ENCODE measurements at regions not wholly inside any gene's neighbourhood (a gene's known extent, or its start where the extent isn't known, plus 50 kb on each side); places are given as distances from the start of the nearest gene placed in this dataset.

DNA sequence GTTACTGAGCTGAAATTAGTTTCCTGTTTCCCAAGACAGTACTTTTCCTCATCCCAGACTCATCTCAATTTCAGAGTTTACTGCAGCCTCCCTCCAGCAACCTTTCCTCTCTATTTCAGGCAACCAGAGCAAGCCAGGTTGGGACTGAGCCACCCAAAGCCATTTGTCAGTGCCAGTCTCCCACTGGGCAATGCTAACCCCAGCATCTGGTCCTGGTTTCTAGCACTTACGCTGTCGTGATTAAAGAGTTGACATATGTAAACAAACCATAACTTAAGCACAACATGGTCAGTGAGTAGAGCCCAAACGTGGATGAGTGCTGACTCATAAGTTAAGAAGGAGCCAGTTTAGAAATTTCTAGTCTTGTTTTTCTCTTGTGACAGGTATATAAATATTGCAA lies 119.6 kb upstream of the BLID start:
- DNase-seq (ENCODE audit: low read depth in 2 of 2) = peak in 1 of 2 donors; percentile 54

DNA sequence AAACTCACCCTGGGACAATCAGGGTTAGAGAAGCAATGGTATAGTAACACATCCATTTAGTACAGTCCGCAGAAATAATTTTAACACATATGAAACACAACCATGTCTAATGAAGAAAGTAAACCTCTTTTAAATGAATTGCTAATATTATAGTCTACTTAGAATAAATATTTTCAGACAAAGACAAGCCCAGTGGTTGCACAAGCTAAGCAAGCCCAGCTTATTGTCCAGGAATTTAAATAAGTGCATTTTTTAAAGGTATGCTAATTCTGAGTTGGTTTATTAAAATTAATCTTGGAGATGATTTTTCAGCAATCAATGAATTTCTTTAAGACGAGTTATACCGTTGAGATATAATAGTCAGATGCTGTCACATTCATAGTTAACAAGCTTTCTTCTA lies 118.8 kb upstream of the BLID start:
- no peak for DNase-seq (ENCODE audit: low read depth in 2 of 2)

DNA sequence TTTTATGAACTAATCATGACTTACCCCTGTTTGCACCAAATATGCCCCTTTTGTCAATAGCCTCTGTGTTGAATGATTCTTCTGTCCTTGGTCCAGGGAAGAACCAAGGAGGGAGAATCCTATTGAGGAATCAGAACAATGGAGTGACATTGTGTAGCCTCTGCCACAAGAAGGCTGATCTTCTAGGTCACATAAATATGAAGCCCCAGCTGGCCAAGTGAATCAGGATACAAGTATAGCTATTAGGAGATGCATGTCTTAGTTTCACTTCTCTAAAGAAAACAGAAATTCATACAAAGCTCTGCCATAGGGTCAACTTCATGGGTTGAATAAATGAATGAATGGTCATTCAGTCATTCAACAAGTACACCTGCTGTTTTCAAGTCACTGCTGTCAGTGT lies 118.2 kb upstream of the BLID start:
- DNase-seq (ENCODE audit: low read depth in 2 of 2) = no peak

- no peak for DNase-seq (ENCODE audit: low read depth in 2 of 2)
These were observed 117.0 kb upstream of the BLID start for GRCh38 chr11:122232985-122233384.

GRCh38 chr11:122230385-122230755 lies 114.4 kb upstream of the BLID start:
- no peak for DNase-seq (ENCODE audit: low read depth in 2 of 2)

GRCh38 chr11:122229481-122230384 lies 113.7 kb upstream of the BLID start:
- peak; percentile 66 to 69 for DNase-seq (ENCODE audit: low read depth in 2 of 2)

- peak; percentile 56 to 73 for DNase-seq (ENCODE audit: low read depth in 2 of 2)
These were observed 113.1 kb upstream of the BLID start for GRCh38 chr11:122229078-122229477.

GRCh38 chr11:122226810-122227379 lies 110.9 kb upstream of the BLID start:
- DNase-seq (ENCODE audit: low read depth in 2 of 2) = peak in 1 of 2 donors; percentile 11

GRCh38 chr11:122224867-122225266 lies 108.9 kb upstream of the BLID start:
- no peak for DNase-seq (ENCODE audit: low read depth in 2 of 2)

DNA sequence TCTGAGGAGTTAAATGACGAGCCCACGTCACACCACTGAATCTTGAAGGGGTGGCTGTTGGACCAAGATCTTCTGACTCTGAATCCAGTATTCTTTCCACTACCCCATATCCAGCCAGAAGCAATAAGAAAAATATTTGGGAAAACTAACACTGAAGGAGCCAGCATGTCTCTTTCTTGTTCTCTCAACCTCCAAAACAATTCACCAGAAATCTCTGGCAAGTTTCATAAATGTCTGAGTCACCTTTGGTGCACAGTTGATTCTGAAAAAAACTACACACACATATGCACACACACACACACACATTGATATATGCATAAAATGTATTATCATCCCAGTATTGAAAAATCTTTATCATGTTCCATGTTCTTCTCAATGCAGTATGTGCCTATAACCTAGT lies 104.3 kb upstream of the BLID start:
- DNase-seq (ENCODE audit: low read depth in 2 of 2) = no peak

- DNase-seq (ENCODE audit: low read depth in 2 of 2) = no peak
These were observed 103.8 kb upstream of the BLID start for GRCh38 chr11:122219791-122220190.

DNA sequence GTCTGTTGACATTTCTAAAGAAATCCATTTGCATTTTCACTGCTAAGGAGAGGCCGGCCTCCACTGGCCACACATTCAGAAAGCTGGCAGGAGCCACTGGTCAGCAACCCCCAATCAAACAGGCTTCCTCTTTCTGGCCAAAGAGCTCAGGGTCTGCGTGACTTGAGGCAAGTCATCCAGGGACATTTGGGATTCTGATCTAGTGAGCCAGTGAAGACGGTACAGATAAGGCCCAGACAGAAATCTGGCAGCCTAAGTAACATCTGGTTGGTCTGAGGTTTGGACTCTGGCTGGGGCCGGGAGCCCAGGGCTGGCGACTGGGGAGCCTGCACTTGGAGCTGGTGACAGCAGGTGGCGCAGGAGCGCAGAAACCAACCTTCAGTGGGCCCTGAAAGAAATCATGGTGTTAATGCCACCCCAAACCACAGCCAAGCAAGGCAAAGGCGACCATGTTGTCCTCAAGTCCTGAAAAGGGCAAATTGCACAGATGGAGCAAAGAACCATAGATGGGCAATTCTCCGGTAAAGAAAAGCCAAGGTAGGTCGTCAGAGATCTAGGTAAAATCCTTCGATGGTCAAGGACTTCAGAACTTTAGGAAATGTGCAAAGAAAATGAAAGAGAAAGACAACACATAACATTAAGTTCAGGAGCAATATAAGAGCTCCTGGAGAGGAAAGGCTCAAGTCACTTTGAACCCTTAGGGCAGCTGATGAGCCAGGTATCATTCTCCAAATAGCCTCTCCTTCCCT lies 99.4 kb upstream of the BLID start:
- DNase-seq (ENCODE audit: low read depth in 2 of 2) = peak; percentile 66 to 74

- DNase-seq (ENCODE audit: low read depth in 2 of 2) = no peak
These were observed 98.6 kb upstream of the BLID start for GRCh38 chr11:122214567-122214966.

DNA sequence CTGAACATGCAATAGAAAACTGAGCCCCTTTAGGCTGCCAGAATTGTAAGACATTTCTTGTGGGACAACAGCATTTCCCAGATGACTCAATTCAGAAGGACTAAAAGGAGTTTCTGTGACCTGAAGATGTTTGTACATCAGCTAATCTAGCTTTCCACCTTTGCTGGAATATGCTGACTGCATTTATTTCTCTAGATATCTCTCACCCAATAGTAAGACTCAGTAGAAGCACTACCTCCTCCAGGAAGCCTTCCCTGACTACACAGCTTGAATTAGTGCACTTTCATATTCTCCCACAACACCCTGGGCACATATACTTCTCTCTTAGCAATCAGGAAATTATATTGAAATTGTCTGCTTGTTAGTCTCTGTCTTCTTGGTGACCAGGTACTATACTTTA lies 98.1 kb upstream of the BLID start:
- DNase-seq (ENCODE audit: low read depth in 2 of 2) = no peak

DNA sequence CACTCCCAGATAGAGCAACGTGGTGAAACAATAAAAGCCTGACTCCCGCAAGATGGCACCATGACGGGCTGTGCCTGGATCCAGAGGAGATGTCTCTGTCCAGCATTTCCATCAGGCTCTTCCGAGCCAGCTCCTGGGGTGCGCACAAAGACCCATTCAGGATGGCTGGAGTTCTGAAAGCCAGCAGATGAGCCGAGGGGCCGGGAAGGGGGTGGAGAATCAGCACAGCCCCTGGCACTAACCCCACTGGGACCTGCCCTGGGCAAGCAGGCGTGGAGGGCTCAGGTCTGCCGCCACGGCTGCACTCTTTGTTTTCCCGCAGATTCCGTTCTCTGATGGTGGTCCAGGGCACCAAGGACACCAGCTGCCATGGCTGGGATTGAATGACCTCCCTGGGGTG lies 97.2 kb upstream of the BLID start:
- no peak for DNase-seq (ENCODE audit: low read depth in 2 of 2)

DNA sequence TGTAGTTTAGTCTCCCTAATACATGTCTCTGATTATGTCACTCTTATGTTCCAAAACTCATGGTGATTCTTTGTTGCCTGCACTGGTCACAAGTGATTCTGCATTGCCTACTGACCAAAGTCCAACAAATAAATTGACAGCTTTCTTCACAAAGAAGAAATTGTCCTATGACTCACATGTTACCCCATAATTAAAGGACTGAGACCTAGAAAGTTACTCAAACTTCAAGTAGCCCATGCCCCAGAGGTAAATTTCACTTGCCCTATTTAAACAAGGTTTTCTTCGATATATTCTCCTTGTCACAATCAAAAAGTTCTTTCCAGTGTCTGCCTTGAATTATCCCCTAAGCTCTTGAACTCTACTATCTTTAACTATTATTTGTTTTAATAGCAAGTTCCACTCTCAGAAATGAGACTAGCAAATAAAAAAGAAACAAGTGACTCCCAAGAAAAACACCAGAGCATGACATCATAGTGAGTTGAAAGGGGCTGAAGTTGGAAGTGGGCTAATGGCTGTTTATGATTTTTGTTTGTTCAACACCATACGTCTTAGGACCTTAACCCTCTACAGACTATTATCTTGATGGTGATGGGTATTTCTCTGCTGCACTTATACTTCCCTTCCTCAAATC lies 94.5 kb upstream of the BLID start:
- DNase-seq (ENCODE audit: low read depth in 2 of 2) = no peak

GRCh38 chr11:122209619-122210366 lies 93.8 kb upstream of the BLID start:
- DNase-seq (ENCODE audit: low read depth in 2 of 2) = peak; percentile 76 to 83

- DNase-seq (ENCODE audit: low read depth in 2 of 2) = no peak
These were observed 92.1 kb upstream of the BLID start for GRCh38 chr11:122207921-122208764.

DNA sequence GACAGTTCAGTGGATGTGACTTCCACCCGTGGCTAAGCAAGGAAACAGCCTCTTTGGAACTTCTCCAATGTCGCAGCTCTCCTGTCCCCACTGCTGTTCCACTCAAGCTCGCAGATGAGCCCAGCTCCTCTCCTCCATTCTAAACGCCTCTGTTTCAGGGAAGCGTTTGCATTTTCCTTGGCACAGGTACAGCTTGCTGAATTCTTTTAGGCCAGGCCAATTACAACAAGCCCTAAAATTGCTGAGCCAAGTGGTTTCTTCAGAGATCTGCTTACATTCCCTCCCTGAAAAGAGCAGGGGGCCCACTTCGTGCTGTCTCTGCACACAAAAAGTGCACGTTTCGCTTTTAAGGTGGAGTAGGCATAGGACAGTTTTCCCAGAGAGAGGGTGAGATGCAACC lies 91.5 kb upstream of the BLID start:
- DNase-seq (ENCODE audit: low read depth in 2 of 2) = peak in 1 of 2 donors; percentile 85

GRCh38 chr11:122205036-122205435 lies 89.0 kb upstream of the BLID start:
- no peak for DNase-seq (ENCODE audit: low read depth in 2 of 2)
